Left colon (tissue), 2 donors: ENCODE measurements at regions not wholly inside any gene's neighbourhood (a gene's known extent, or its start where the extent isn't known, plus 50 kb on each side); places are given as distances from the start of the nearest gene placed in this dataset.
"Not testable (repeated sequence)": the region's sequence is repeated elsewhere in the genome, so short reads cannot be mapped to it uniquely, and the experiment has no call there.

Experiments used
- ATAC-seq: fragments of 200-7000 bp; cut with Tn5 transposase; one replicate; pipeline ENCODE4 v1.9.1; 2020; ENCODE audit warnings: mild to moderate bottlenecking, moderate library complexity
- DNase-seq, 2 donors: peaks; one replicate each; pipeline ENCODE4 v3.0.0-alpha.2; 2020
- intact Hi-C, 2 donors: fragments of 100-400 bp; cut with DNase I in 1 of 2; cut with micrococcal nuclease in 1 of 2; formaldehyde crosslinking; loops; one replicate each; pipeline versions ENCODE4 v1.11.2 to v1.14.0; 2022; cut with DNase I, micrococcal nuclease
- donor health status: DM: no; HTN: no; CAD: no.
- donor health status: DM: yes; HTN: yes; CAD: no.

- DNase-seq (no peak), ATAC-seq (no peak)
- intact Hi-C loops, result no loop called here
These were observed 135.8 kb upstream of the FRG1 start for GRCh38 chr4:189804894-189805293.

- intact Hi-C loops, result no loop called here
- DNase-seq (no peak), ATAC-seq (no peak)
These were observed 134.2 kb upstream of the FRG1 start for GRCh38 chr4:189806506-189806905.

DNA sequence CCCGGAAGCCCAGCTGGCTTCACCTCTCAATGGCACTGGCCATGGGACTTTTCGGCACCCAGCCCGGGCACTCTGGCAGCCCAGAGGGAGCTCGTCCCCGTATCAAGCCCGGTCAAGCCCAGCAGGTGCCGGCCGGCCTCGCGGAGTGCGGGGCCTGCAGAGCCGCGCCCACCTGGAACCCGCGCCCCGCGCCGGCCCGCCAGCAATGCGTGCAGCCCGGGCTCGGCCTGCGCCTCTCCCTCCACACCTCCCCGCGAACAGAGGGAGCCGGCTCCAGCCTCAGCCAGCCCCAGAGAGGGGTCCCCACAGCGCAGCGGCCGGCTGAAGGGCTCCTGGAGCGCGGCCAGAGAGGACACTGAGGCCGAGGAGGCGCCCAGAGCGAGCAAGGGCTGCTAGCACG lies 133.6 kb upstream of the FRG1 start:
- ATAC-seq (no peak), DNase-seq (no peak)
- intact Hi-C loops, result no loop called here

GRCh38 chr4:189809241-189809735 lies 131.4 kb upstream of the FRG1 start:
- intact Hi-C loops, result no loop called here
- ATAC-seq, result no peak
- no peak for DNase-seq

- intact Hi-C loops, result no loop called here
- DNase-seq, result no peak
- ATAC-seq, result no peak
These were observed 130.8 kb upstream of the FRG1 start for GRCh38 chr4:189809839-189810238.

GRCh38 chr4:189810318-189811181 lies 130.1 kb upstream of the FRG1 start:
- DNase-seq, result peak in 1 of 2 donors; percentile 29
- intact Hi-C loops, result not testable (repeated sequence)
- ATAC-seq, result peak; percentile 64

GRCh38 chr4:189815404-189816192 lies 125.1 kb upstream of the FRG1 start:
- DNase-seq (no peak), ATAC-seq (no peak)
- intact Hi-C loops, result no loop called here

DNA sequence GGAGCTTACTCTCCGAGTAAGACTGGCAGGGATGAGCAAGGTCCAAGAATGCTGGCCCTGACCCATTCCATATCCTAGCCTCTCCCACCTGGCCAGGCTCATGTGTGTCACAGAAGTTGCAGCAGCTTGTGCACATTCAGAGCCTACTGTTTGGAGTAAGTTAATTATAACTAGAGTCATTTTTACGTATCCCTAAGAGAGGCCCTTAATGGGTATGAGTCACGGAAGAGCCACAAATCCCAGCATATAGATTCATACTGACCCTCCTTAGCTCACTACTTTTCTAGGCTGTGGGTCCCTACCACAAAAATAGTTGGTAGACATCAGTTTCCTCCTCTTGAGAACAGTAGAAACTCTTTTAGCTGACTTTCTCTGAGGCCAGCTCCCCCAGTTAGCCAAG lies 118.3 kb upstream of the FRG1 start:
- intact Hi-C loops, result no loop called here

GRCh38 chr4:189823591-189823990 lies 117.1 kb upstream of the FRG1 start:
- no peak for DNase-seq
- ATAC-seq, result no peak
- intact Hi-C loops, result no loop called here

More for the DNA sequence above, 118.3 kb upstream of the FRG1 start:
- ATAC-seq, result no peak
- no peak for DNase-seq

DNA sequence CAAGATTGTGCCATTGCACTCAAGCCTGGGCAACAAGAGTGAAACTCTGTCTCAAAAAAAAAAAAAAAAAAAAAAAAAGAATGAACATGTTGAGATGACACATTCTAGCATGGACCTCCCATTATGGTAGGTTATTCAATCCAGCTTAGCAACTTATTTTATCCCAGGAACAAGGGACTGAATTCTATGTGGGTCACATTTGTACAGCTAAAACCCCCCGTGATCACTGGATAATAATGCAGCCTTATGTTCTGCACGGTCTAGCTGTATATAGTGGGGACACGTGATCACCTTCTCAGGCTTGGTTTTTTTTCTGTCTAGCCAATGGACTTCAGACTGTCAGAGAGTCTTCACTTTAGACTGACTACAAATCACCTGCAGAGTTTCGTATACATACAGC lies 115.2 kb upstream of the FRG1 start:
- DNase-seq (no peak), ATAC-seq (no peak)
- intact Hi-C loops, result no loop called here

GRCh38 chr4:189826657-189827056 lies 114.0 kb upstream of the FRG1 start:
- intact Hi-C loops, result no loop called here
- DNase-seq, result no peak
- no peak for ATAC-seq

DNA sequence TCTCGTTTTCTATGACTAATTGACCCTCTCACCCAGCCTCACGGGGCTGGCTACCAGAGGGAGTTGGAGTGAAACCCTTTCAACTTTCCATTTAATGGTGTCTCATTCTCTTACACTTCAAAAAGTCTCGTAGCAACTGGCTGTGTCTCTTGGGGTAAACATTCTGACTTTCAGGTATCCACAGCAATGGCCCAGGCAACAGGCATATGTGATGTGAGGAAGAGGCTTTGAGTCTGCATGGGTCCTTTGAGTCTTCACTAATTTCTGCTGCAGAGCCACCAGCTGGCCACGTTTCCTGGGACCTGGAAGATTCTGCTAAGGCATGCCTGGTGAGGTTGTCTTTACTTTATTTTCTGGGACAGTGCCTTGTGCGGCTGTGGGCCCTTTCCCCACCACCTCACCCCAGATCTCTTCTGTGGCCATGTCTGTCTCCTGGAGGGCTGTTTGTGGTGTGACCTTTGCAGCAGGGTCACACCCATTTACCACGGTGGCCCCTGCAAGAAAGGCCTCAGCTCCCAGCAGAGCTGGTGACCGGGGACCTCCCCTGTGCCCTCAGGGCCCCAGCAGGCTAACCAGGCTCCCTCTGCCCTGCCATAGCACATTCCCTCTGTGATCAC lies 112.5 kb upstream of the FRG1 start:
- DNase-seq, result no peak
- no peak for ATAC-seq
- intact Hi-C loops, result no loop called here

DNA sequence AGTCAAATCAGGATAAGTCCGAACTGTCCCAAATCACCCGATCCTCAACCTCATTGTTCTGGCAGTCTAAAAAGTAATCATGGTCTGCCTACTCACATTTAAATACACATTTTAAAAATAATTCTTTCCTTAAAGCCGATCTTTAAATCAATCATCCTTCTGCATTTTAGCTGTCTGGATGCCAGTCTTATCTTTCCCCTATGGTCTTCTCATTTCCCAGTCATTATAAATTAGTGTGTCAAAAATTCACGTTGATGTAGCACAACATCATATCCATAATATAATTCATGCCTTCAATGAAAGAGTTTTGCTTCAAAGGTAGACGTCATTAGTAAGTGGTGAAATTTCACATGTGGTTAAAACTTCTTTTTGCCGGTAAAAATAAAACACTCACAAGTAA lies 108.1 kb upstream of the FRG1 start:
- intact Hi-C loops, result no loop called here
- ATAC-seq (no peak), DNase-seq (no peak)

- ATAC-seq (no peak), DNase-seq (no peak)
- intact Hi-C loops, result no loop called here
These were observed 106.1 kb upstream of the FRG1 start for GRCh38 chr4:189834616-189835015.

DNA sequence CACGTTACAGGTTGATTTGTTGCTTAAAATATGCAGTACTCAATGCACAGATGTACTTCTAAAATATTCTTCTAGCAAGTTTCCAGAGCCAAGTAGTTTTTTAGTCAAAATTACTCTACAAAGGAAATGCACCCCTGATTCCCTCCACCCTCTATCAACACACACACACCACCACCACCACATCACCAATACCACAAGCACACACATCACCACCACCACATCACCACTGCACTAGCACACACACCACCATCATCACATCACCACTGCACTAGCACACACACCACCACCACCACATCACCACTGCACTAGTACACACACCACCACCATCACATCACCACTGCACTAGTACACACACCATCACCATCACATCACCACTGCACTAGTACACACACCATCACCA lies 105.2 kb upstream of the FRG1 start:
- ATAC-seq, result no peak
- no peak for DNase-seq
- intact Hi-C loops, result no loop called here

DNA sequence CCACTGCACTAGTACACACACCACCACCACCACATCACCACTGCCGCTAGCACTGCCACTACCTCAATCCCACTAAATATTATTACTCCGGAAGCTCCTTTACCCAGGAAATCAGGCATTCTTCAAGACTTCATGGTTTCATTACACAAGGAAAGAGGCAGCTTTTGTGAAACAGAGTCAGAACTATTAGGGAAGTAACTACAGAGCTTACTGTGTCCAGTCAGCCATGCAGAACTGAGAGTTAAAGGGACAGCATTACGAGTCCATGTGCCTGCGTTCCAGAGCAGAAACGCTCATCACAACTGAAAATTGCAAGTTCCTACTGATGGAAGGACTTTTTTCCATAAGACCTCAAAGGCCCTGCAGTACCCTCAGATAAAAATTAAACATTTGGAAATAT lies 103.2 kb upstream of the FRG1 start:
- no peak for ATAC-seq
- DNase-seq, result no peak
- intact Hi-C loops, result no loop called here

DNA sequence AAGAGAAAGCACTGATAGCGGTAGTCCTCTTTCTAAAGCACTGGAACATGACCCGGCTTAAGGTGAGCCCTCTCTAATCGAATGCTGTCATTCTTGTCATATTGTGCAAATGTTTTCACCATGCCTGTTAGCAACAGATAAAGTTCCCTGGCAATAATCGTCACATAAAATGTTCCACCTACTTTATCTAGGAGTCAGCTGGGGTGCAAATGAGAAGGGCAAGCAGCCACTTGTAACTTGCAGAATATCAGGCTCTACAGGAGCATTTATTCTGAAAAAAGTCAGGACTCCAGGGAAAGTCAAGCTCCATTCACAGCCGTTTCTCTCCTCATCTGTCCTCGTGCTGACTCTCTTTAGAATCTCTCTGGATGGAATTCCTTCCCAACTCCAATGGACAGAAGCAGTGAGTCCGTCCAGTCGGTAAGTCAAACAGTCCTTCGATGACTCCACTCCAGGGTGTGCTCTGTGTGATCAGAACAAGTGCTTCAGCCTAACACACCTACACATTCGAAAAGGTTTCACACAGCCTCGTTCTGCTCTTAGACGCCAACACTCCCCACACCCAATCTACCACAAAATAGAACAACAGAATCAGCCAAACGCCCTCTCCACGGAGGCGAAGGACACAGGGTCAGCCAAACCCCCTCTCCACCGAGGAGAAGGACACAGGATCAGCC lies 101.7 kb upstream of the FRG1 start:
- ATAC-seq (no peak), DNase-seq (no peak)
- intact Hi-C loops, result no loop called here

DNA sequence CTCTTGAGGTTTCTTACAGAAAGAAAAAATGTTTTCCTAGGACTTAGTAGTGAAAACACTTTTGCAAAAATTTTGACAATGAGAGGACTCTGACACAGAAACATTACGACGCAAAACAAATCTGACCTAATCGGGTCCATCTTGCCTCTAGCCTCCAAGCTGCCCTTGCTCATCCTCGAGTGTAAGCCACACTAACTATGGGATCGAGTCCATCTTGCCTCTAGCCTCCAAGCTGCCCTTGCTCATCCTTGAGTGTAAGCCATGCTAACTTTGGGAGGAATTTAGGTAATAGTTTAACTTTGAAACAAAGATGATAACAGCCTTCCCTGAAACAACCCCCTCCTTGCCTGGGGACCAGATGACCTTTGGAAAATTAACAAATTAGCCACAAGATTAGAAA lies 100.3 kb upstream of the FRG1 start:
- no peak for DNase-seq
- ATAC-seq, result no peak
- intact Hi-C loops, result no loop called here

GRCh38 chr4:189843413-189844009 lies 97.2 kb upstream of the FRG1 start:
- intact Hi-C loops, result no loop called here
- ATAC-seq (no peak), DNase-seq (no peak)
